DOHH2 (cell line): ENCODE measurements at regions not wholly inside any gene's neighbourhood (a gene's known extent, or its start where the extent isn't known, plus 50 kb on each side); places are given as distances from the start of the nearest gene placed in this dataset.

Source experiments
- CTCF ChIP-seq: fragments of 200-600 bp; sonication (generic); IDR thresholded peaks from one replicate; pipeline ENCODE4 v1.5.1; 2014; ENCODE audit warnings: antibody characterized with exemption, mild to moderate bottlenecking, low read depth, low read length; ENCODE audit not compliant: poor library complexity, severe bottlenecking
- EZH2phosphoT487 ChIP-seq: fragments of 200-600 bp; sonication (generic); IDR thresholded peaks from 2 replicates; pipeline ENCODE4 v1.6.1; 2017; ENCODE audit warnings: borderline replicate concordance, mild to moderate bottlenecking, antibody characterized with exemption, low read length, moderate library complexity, mixed read lengths

- TF ChIP-seq CTCF (no peak), EZH2phosphoT487 (no peak)
Observed at GRCh38 chr3:168738527-168739325, 643.0 kb upstream of the GOLIM4 start.
